H9 (cell line): ENCODE measurements at regions not wholly inside any gene's neighbourhood (a gene's known extent, or its start where the extent isn't known, plus 50 kb on each side); places are given as distances from the start of the nearest gene placed in this dataset.

ENCODE experiments used
- DNase-seq: peaks from one replicate; pipeline ENCODE4 v3.0.0-alpha.2; 2017
- H2AFZ ChIP-seq: one replicate; pipeline ENCODE4 v1.6.1; 2013; ENCODE audit warnings: mild to moderate bottlenecking, low read length, control low read depth, moderate library complexity
- H2AK5ac ChIP-seq: 2 replicates; pipeline ENCODE4 v1.6.1; 2013; ENCODE audit warnings: low read length, control low read depth, mixed read lengths; ENCODE audit not compliant: insufficient read length
- H2BK120ac ChIP-seq: one replicate; pipeline ENCODE4 v1.6.1; 2013; ENCODE audit warnings: low read depth, mild to moderate bottlenecking, low read length, control low read depth, inconsistent platforms; ENCODE audit not compliant: poor library complexity, severe bottlenecking
- H2BK12ac ChIP-seq: 2 replicates; pipeline ENCODE4 v1.6.1; 2013; ENCODE audit warnings: low read length, control low read depth, mixed read lengths, low read depth; ENCODE audit not compliant: insufficient read length
- H2BK15ac ChIP-seq: 2 replicates; pipeline ENCODE4 v1.6.1; 2013; ENCODE audit warnings: low read depth, low read length, control low read depth
- H2BK20ac ChIP-seq: one replicate; pipeline ENCODE4 v1.6.1; 2013; ENCODE audit warnings: low read depth, mild to moderate bottlenecking, low read length, control low read depth, inconsistent platforms; ENCODE audit not compliant: poor library complexity, severe bottlenecking
- H2BK5ac ChIP-seq: 2 replicates; pipeline ENCODE4 v1.6.1; 2013; ENCODE audit warnings: low read length, control low read depth, mixed read lengths; ENCODE audit not compliant: insufficient read length
- H3K14ac ChIP-seq: 2 replicates; pipeline ENCODE4 v1.6.1; 2013; ENCODE audit warnings: low read length, control low read depth; ENCODE audit not compliant: insufficient read depth
- H3K18ac ChIP-seq: 2 replicates; pipeline ENCODE4 v1.6.1; 2013; ENCODE audit warnings: low read depth, mild to moderate bottlenecking, mixed read lengths, low read length, control low read depth; ENCODE audit not compliant: insufficient read length
- H3K23ac ChIP-seq: 2 replicates; pipeline ENCODE4 v1.6.1; 2013; ENCODE audit warnings: low read length, control low read depth, mixed read lengths, low read depth; ENCODE audit not compliant: insufficient read length
- H3K23me2 ChIP-seq: 2 replicates; pipeline ENCODE4 v1.6.1; 2013; ENCODE audit warnings: low read depth, mild to moderate bottlenecking, mixed read lengths, low read length, control low read depth; ENCODE audit not compliant: insufficient read length, poor library complexity, severe bottlenecking
- H3K27ac ChIP-seq: 2 replicates; pipeline ENCODE4 v1.5.1; 2013; ENCODE audit warnings: low read length, control low read depth, mixed read lengths, low read depth; ENCODE audit not compliant: insufficient read length
- H3K27me3 ChIP-seq: 2 replicates; pipeline ENCODE4 v1.6.1; 2013; ENCODE audit warnings: low read length, control low read depth, inconsistent platforms; ENCODE audit not compliant: insufficient read depth
- H3K4ac ChIP-seq: 2 replicates; pipeline ENCODE4 v1.6.1; 2013; ENCODE audit warnings: low read depth, mild to moderate bottlenecking, control low read depth, inconsistent platforms, low read length, moderate library complexity
- H3K4me1 ChIP-seq: 2 replicates; pipeline ENCODE4 v1.6.1; 2013; ENCODE audit warnings: low read length, control low read depth, inconsistent platforms; ENCODE audit not compliant: insufficient read depth
- H3K4me2 ChIP-seq: 2 replicates; pipeline ENCODE4 v1.6.1; 2013; ENCODE audit warnings: low read length, control low read depth, mixed read lengths; ENCODE audit not compliant: insufficient read length, insufficient read depth
- H3K56ac ChIP-seq: 2 replicates; pipeline ENCODE4 v1.6.1; 2013; ENCODE audit warnings: low read depth, mild to moderate bottlenecking, mixed read lengths, low read length, control low read depth; ENCODE audit not compliant: insufficient read length
- H3K79me1 ChIP-seq: 2 replicates; pipeline ENCODE4 v1.6.1; 2013; ENCODE audit warnings: low read depth, mild to moderate bottlenecking, moderate library complexity, low read length, control low read depth, inconsistent platforms; ENCODE audit not compliant: insufficient read depth, poor library complexity, severe bottlenecking
- H3K79me2 ChIP-seq: 2 replicates; pipeline ENCODE4 v1.6.1; 2013; ENCODE audit warnings: low read length, control low read depth, inconsistent platforms; ENCODE audit not compliant: insufficient read depth
- H3K9ac ChIP-seq: 2 replicates; pipeline ENCODE4 v1.6.1; 2013; ENCODE audit warnings: low read length, control low read depth, mixed read lengths; ENCODE audit not compliant: insufficient read length; ENCODE audit errors: extremely low read depth
- H3K9me3 ChIP-seq: one replicate; pipeline ENCODE4 v1.6.1; 2013; ENCODE audit warnings: low read depth, low read length, inconsistent platforms; ENCODE audit not compliant: control insufficient read depth
- H3T11ph ChIP-seq: one replicate; pipeline ENCODE4 v1.6.1; 2013; ENCODE audit warnings: mild to moderate bottlenecking, low read length, control low read depth, inconsistent platforms
- H4K20me1 ChIP-seq: one replicate; pipeline ENCODE4 v1.6.1; 2013; ENCODE audit not compliant: control insufficient read depth, insufficient read length, insufficient read depth
- H4K5ac ChIP-seq: 2 replicates; pipeline ENCODE4 v1.6.1; 2013; ENCODE audit warnings: low read depth, mild to moderate bottlenecking, mixed read lengths, low read length, control low read depth; ENCODE audit not compliant: insufficient read length
- H4K8ac ChIP-seq: replicated peaks from 2 replicates; pipeline ENCODE4 v1.6.1; 2013; ENCODE audit warnings: low read length, control low read depth, mixed read lengths, low read depth; ENCODE audit not compliant: insufficient read length
- H4K91ac ChIP-seq: 2 replicates; pipeline ENCODE4 v1.6.1; 2013; ENCODE audit warnings: low read depth, mild to moderate bottlenecking, moderate library complexity, mixed read lengths, low read length, control low read depth; ENCODE audit not compliant: insufficient read length
- H3K27ac Mint-ChIP-seq, 3 experiments: 2 replicates in 2 of 3; 3 replicates in 1 of 3; pipeline ENCODE4 v1.8.0; 2020 to 2021; ENCODE audit warnings: mixed read lengths in 3 of 3, mild to moderate bottlenecking in 1 of 3, moderate library complexity in 1 of 3
- H3K27me3 Mint-ChIP-seq: 2 replicates; pipeline ENCODE4 v1.8.0; 2021; ENCODE audit warnings: low read depth, mild to moderate bottlenecking, moderate library complexity, mixed read lengths
- H3K36me3 Mint-ChIP-seq, 3 experiments: 2 replicates in 2 of 3; 3 replicates in 1 of 3; pipeline ENCODE4 v1.8.0; 2020 to 2021; ENCODE audit warnings: low read depth in 3 of 3, mixed read lengths in 3 of 3; ENCODE audit not compliant: insufficient read depth in 1 of 3
- H3K4me1 Mint-ChIP-seq, 2 experiments: 2 replicates each; pipeline ENCODE4 v1.8.0; 2020; ENCODE audit warnings: mixed read lengths in 2 of 2
- H3K4me3 Mint-ChIP-seq, 2 experiments: 2 replicates in 1 of 2; 3 replicates in 1 of 2; pipeline ENCODE4 v1.8.0; 2020 to 2021; ENCODE audit warnings: mild to moderate bottlenecking in 2 of 2, mixed read lengths in 2 of 2, moderate library complexity in 1 of 2
- H3K9me3 Mint-ChIP-seq, 2 experiments: 2 replicates in 1 of 2; 3 replicates in 1 of 2; pipeline ENCODE4 v1.8.0; 2020; ENCODE audit warnings: mild to moderate bottlenecking in 2 of 2, mixed read lengths in 2 of 2, moderate library complexity in 1 of 2
- TF ChIP-seq, protein P1 (sequence below): fragments of 200-600 bp; sonication (generic); conservative IDR thresholded peaks from 3 replicates; pipeline ENCODE4 v1.8.0; 2021; ENCODE audit warnings: antibody characterized with exemption, mild to moderate bottlenecking

DNA sequence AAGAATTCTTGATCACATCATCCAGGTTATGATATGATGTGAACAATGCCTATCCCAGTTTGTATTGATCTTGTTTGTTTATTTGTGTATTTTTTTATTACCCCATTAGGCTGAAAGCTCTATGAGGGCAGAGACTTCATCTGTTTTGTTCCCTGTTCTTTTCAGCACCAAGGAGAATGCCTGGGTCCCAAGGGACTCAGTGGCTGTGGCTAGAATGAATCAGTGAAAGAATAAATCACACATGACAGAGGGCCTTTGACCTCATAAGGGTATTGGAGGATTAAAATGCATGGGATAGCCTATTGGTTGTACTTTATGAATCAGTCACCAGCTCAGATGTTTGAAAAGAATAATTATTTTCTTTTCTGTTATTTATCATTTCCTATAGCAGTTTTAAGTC, 292.2 kb downstream of the GAS1 start:
- H3K27me3 Mint-ChIP-seq = no peaks in the 10 kb centered on the region; the same call in 1 of the 2 replicates
- no peak overlapping the region for H4K8ac ChIP-seq
- no peaks in the 10 kb centered on the region; a peak in 2 of 5 replicates for H3K9me3 Mint-ChIP-seq
- no peak overlapping the region for H3T11ph ChIP-seq
- no peak for DNase-seq
- H3K27me3 ChIP-seq = no peaks in the 10 kb centered on the region
- H2BK120ac ChIP-seq = no peak overlapping the region
- H2BK12ac ChIP-seq = no peak overlapping the region
- H3K4me2 ChIP-seq = no peak overlapping the region
- H3K14ac ChIP-seq = no peak overlapping the region
- no peak overlapping the region for H3K27ac ChIP-seq
- H3K9me3 ChIP-seq = no peaks in the 10 kb centered on the region
- no peak overlapping the region for H3K56ac ChIP-seq
- no peak overlapping the region for H2BK5ac ChIP-seq
- no peak overlapping the region for H2AK5ac ChIP-seq
- no peak overlapping the region for H3K9ac ChIP-seq
- no peak overlapping the region for H3K23ac ChIP-seq
- H3K79me2 ChIP-seq = no peaks in the 10 kb centered on the region
- H2AFZ ChIP-seq = no peak overlapping the region
- no peak overlapping the region for H4K5ac ChIP-seq
- H3K4me3 Mint-ChIP-seq = no peak overlapping the region
- no peaks in the 10 kb centered on the region for H3K23me2 ChIP-seq
- TF ChIP-seq, protein P1, sequence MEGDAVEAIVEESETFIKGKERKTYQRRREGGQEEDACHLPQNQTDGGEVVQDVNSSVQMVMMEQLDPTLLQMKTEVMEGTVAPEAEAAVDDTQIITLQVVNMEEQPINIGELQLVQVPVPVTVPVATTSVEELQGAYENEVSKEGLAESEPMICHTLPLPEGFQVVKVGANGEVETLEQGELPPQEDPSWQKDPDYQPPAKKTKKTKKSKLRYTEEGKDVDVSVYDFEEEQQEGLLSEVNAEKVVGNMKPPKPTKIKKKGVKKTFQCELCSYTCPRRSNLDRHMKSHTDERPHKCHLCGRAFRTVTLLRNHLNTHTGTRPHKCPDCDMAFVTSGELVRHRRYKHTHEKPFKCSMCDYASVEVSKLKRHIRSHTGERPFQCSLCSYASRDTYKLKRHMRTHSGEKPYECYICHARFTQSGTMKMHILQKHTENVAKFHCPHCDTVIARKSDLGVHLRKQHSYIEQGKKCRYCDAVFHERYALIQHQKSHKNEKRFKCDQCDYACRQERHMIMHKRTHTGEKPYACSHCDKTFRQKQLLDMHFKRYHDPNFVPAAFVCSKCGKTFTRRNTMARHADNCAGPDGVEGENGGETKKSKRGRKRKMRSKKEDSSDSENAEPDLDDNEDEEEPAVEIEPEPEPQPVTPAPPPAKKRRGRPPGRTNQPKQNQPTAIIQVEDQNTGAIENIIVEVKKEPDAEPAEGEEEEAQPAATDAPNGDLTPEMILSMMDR = no peak
- H3K79me1 ChIP-seq = no peaks in the 10 kb centered on the region
- no peaks in the 10 kb centered on the region for H3K4me1 ChIP-seq
- H3K27ac Mint-ChIP-seq = no peak overlapping the region
- no peak overlapping the region for H3K4ac ChIP-seq
- no peaks in the 10 kb centered on the region for H4K20me1 ChIP-seq
- no peak overlapping the region for H3K18ac ChIP-seq
- H3K4me1 Mint-ChIP-seq = no peaks in the 10 kb centered on the region
- H4K91ac ChIP-seq = no peak overlapping the region
- no peaks in the 10 kb centered on the region; a peak in 1 of 7 replicates for H3K36me3 Mint-ChIP-seq
- H2BK20ac ChIP-seq = no peak overlapping the region
- H2BK15ac ChIP-seq = no peak overlapping the region
